ENCODE measurements at regions not wholly inside any gene's neighbourhood (a gene's known extent, or its start where the extent isn't known, plus 50 kb on each side); places are given as distances from the start of the nearest gene placed in this dataset.

GRCh38 chr21:17729455-17729854 is 89.7 kb downstream of the C21orf91 start:
- no peak overlapping the region for H3K27ac Mint-ChIP-seq
- H3K4me3 Mint-ChIP-seq: no peak overlapping the region
- H3K9me3 Mint-ChIP-seq: no peaks in the 10 kb centered on the region
- no peaks in the 10 kb centered on the region for H3K4me1 Mint-ChIP-seq
- TF ChIP-seq CTCF (IDR thresholded peaks at IDR 0.05): no peak
- H3K36me3 Mint-ChIP-seq (ENCODE audit: low read depth): no peaks in the 10 kb centered on the region
- peaks cover 9% of the 10 kb centered on the region for H3K27me3 Mint-ChIP-seq (ENCODE audit: low read depth, poor library complexity)
- DNase-seq: no peak

- DNase-seq: no peak
- H3K27me3 Mint-ChIP-seq (ENCODE audit: low read depth, poor library complexity): peaks cover 11% of the 10 kb centered on the region
- no peak overlapping the region for H3K4me3 Mint-ChIP-seq
- no peaks in the 10 kb centered on the region for H3K36me3 Mint-ChIP-seq (ENCODE audit: low read depth)
- no peak overlapping the region for H3K27ac Mint-ChIP-seq
- H3K9me3 Mint-ChIP-seq: peaks cover 5% of the 10 kb centered on the region
- no peak for TF ChIP-seq CTCF (IDR thresholded peaks at IDR 0.05)
- H3K4me1 Mint-ChIP-seq: no peaks in the 10 kb centered on the region
These were observed 91.8 kb downstream of the C21orf91 start for GRCh38 chr21:17727361-17727760.

- Mint-ChIP-seq H3K9me3 (peaks cover 16% of the 10 kb centered on the region), H3K4me3 (no peak overlapping the region), H3K27ac (no peak overlapping the region), H3K4me1 (no peaks in the 10 kb centered on the region), H3K27me3 (ENCODE audit: low read depth, poor library complexity) (peaks cover 11% of the 10 kb centered on the region), H3K36me3 (ENCODE audit: low read depth) (no peaks in the 10 kb centered on the region)
- TF ChIP-seq CTCF (IDR thresholded peaks at IDR 0.05): no peak
- no peak for DNase-seq
These were observed 92.9 kb downstream of the C21orf91 start for GRCh38 chr21:17726047-17726829.

- Mint-ChIP-seq H3K4me3 (no peak overlapping the region), H3K9me3 (peaks cover 20% of the 10 kb centered on the region), H3K36me3 (ENCODE audit: low read depth) (no peaks in the 10 kb centered on the region), H3K27ac (no peak overlapping the region), H3K27me3 (ENCODE audit: low read depth, poor library complexity) (peaks cover 11% of the 10 kb centered on the region), H3K4me1 (no peaks in the 10 kb centered on the region)
- no peak for DNase-seq
- TF ChIP-seq CTCF (IDR thresholded peaks at IDR 0.05): no peak
These were observed 93.8 kb downstream of the C21orf91 start for GRCh38 chr21:17725339-17725738.

- DNase-seq: no peak
- Mint-ChIP-seq H3K4me1 (no peaks in the 10 kb centered on the region), H3K36me3 (ENCODE audit: low read depth) (no peaks in the 10 kb centered on the region), H3K9me3 (peaks cover 55% of the 10 kb centered on the region), H3K27ac (no peak overlapping the region), H3K27me3 (ENCODE audit: low read depth, poor library complexity) (peaks cover 6% of the 10 kb centered on the region), H3K4me3 (no peak overlapping the region)
- TF ChIP-seq CTCF (IDR thresholded peaks at IDR 0.05): no peak
These were observed 100.2 kb upstream of the BTG3 start for GRCh38 chr21:17712887-17713286.

GRCh38 chr21:17711896-17712295 is 99.2 kb upstream of the BTG3 start:
- no peak overlapping the region for H3K27ac Mint-ChIP-seq
- no peaks in the 10 kb centered on the region for H3K4me1 Mint-ChIP-seq
- no peak for TF ChIP-seq CTCF (IDR thresholded peaks at IDR 0.05)
- no peaks in the 10 kb centered on the region for H3K36me3 Mint-ChIP-seq (ENCODE audit: low read depth)
- H3K9me3 Mint-ChIP-seq: peaks cover 51% of the 10 kb centered on the region
- no peak for DNase-seq
- H3K27me3 Mint-ChIP-seq (ENCODE audit: low read depth, poor library complexity): peaks cover 3% of the 10 kb centered on the region
- H3K4me3 Mint-ChIP-seq: no peak overlapping the region
